ENCODE measurements at regions not wholly inside any gene's neighbourhood (a gene's known extent, or its start where the extent isn't known, plus 50 kb on each side); places are given as distances from the start of the nearest gene placed in this dataset.

DNA sequence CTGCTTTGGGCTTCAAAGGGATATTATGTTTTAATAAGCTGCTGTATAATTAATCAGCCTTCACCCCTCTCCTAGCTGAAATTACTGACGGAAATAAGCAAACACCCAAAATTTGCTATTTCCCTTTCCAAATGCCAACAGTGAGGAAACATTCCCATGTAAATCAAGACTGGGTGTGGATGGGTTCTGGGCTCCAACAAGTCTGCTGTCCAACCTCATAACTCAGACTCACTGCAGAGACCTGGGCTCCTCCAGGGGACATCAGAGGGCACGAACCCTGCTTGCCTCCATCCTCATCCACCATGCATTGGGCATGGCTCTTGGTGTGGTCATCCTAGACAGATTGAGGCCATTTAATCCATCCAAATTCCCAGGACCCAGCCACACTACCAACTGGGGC is 173.7 kb downstream of the C1D start:
- TF ChIP-seq POLR2AphosphoS5 (IDR thresholded peaks at IDR 0.05; ENCODE audit: borderline replicate concordance, low read depth, low read length) (no peak), EZH2 (IDR thresholded peaks at IDR 0.05) (no peak)

Measured in SK-N-MC (cell line).